GM23338 (cell line): ENCODE measurements at regions not wholly inside any gene's neighbourhood (a gene's known extent, or its start where the extent isn't known, plus 50 kb on each side); places are given as distances from the start of the nearest gene placed in this dataset.

Experiments
- ATAC-seq: fragments of 200-7000 bp; cut with Tn5 transposase; 3 replicates; pipeline ENCODE4 v1.9.1; 2020
- DNase-seq: peaks from one replicate; pipeline ENCODE4 v3.0.0-alpha.2; 2015; ENCODE audit warnings: low spot score
- H2AFZ ChIP-seq: fragments of 200-600 bp; sonication (generic); 2 replicates; pipeline ENCODE4 v1.8.0; 2016; ENCODE audit warnings: antibody characterized with exemption, mild to moderate bottlenecking, moderate library complexity
- H3F3A ChIP-seq: fragments of 200-600 bp; sonication (generic); replicated peaks from 2 replicates; pipeline ENCODE4 v1.8.0; 2017; ENCODE audit warnings: antibody characterized with exemption, mixed run types, low read depth
- H3K27ac ChIP-seq: fragments of 200-600 bp; sonication (generic); 2 replicates; pipeline ENCODE4 v1.6.1; 2016; ENCODE audit warnings: low read depth
- H3K27me3 ChIP-seq: fragments of 200-600 bp; sonication (generic); 2 replicates; pipeline ENCODE4 v1.8.0; 2016; ENCODE audit warnings: mild to moderate bottlenecking, mixed run types, moderate library complexity; ENCODE audit not compliant: insufficient read depth
- H3K36me3 ChIP-seq: fragments of 200-600 bp; sonication (generic); 2 replicates; pipeline ENCODE4 v1.8.0; 2016; ENCODE audit warnings: mild to moderate bottlenecking; ENCODE audit not compliant: insufficient read depth
- H3K4me1 ChIP-seq: fragments of 200-600 bp; sonication (generic); 2 replicates; pipeline ENCODE4 v1.8.0; 2016; ENCODE audit warnings: mild to moderate bottlenecking, moderate library complexity; ENCODE audit not compliant: insufficient read depth
- H3K4me2 ChIP-seq: fragments of 200-600 bp; sonication (generic); 2 replicates; pipeline ENCODE4 v1.7.1; 2017; ENCODE audit warnings: mixed run types
- H3K4me3 ChIP-seq: fragments of 200-600 bp; sonication (generic); 2 replicates; pipeline ENCODE4 v1.6.1; 2016; ENCODE audit warnings: mixed run types
- H3K79me2 ChIP-seq: fragments of 200-600 bp; sonication (generic); replicated peaks from 2 replicates; pipeline ENCODE4 v1.8.0; 2017; ENCODE audit warnings: mild to moderate bottlenecking; ENCODE audit not compliant: insufficient read depth
- H3K9me2 ChIP-seq: fragments of 200-600 bp; sonication (generic); 2 replicates; pipeline ENCODE4 v1.8.0; 2017; ENCODE audit not compliant: insufficient read depth
- H4K20me1 ChIP-seq: fragments of 200-600 bp; sonication (generic); replicated peaks from 2 replicates; pipeline ENCODE4 v1.8.0; 2017; ENCODE audit warnings: mild to moderate bottlenecking; ENCODE audit not compliant: insufficient read depth
- H3K27ac Mint-ChIP-seq: 2 replicates; pipeline ENCODE4 v1.8.0; 2020; ENCODE audit warnings: inconsistent platforms, mild to moderate bottlenecking, moderate library complexity, mixed read lengths
- H3K27me3 Mint-ChIP-seq: 3 replicates; pipeline ENCODE4 v1.8.0; 2022; ENCODE audit warnings: low read depth, mild to moderate bottlenecking, moderate library complexity, mixed read lengths, inconsistent platforms; ENCODE audit not compliant: insufficient read depth, poor library complexity
- H3K36me3 Mint-ChIP-seq: 3 replicates; pipeline ENCODE4 v1.8.0; 2021; ENCODE audit warnings: low read depth, mild to moderate bottlenecking, inconsistent platforms, moderate library complexity, mixed read lengths
- H3K4me1 Mint-ChIP-seq: 3 replicates; pipeline ENCODE4 v1.8.0; 2020; ENCODE audit warnings: mild to moderate bottlenecking, inconsistent platforms, mixed read lengths
- H3K4me3 Mint-ChIP-seq: 3 replicates; pipeline ENCODE4 v1.8.0; 2021; ENCODE audit warnings: moderate library complexity, mild to moderate bottlenecking, inconsistent platforms, mixed read lengths
- H3K9me3 Mint-ChIP-seq: 3 replicates; pipeline ENCODE4 v1.8.0; 2020; ENCODE audit warnings: moderate library complexity, mild to moderate bottlenecking, inconsistent platforms, mixed read lengths
- CREB1 ChIP-seq: fragments of 250-450 bp; sonication (Bioruptor Pico); IDR thresholded peaks from 2 replicates; pipeline ENCODE4 v1.5.0; 2020; ENCODE audit warnings: low read depth, mild to moderate bottlenecking, moderate library complexity
- EZH2 ChIP-seq: fragments of 200-600 bp; sonication (generic); IDR thresholded peaks from one replicate; pipeline ENCODE4 v1.8.0; 2017; ENCODE audit warnings: antibody characterized with exemption, mild to moderate bottlenecking, low read depth; ENCODE audit not compliant: unreplicated experiment
- EZH2phosphoT487 ChIP-seq: fragments of 200-600 bp; sonication (generic); IDR thresholded peaks from one replicate; pipeline ENCODE4 v1.8.1; 2018; ENCODE audit warnings: antibody characterized with exemption; ENCODE audit not compliant: unreplicated experiment
- JUNB ChIP-seq: IDR thresholded peaks from one replicate; pipeline ENCODE4 v1.6.1; 2016; ENCODE audit warnings: antibody characterized with exemption; ENCODE audit not compliant: unreplicated experiment
- NANOG ChIP-seq: IDR thresholded peaks from 2 replicates; pipeline ENCODE4 v1.6.1; 2016; ENCODE audit warnings: antibody characterized with exemption, borderline replicate concordance
- POLR2AphosphoS5 ChIP-seq: IDR thresholded peaks from 2 replicates; pipeline ENCODE4 v1.6.1; 2016; ENCODE audit warnings: antibody characterized with exemption, low read depth
- STAT1 ChIP-seq: IDR thresholded peaks from one replicate; pipeline ENCODE4 v1.6.1; 2016; ENCODE audit warnings: antibody characterized with exemption; ENCODE audit not compliant: unreplicated experiment
- ZNF114 ChIP-seq: fragments of 250-450 bp; sonication (Bioruptor Pico); IDR thresholded peaks from 2 replicates; pipeline ENCODE4 v1.5.0; 2020; ENCODE audit warnings: mild to moderate bottlenecking, moderate library complexity
- ZNF331 ChIP-seq: fragments of 250-450 bp; sonication (Bioruptor Pico); IDR thresholded peaks from 2 replicates; pipeline ENCODE4 v1.5.0; 2020; ENCODE audit warnings: low read depth, mild to moderate bottlenecking, moderate library complexity
- TF ChIP-seq, protein P1 (sequence below), 2 experiments: fragments of 200-600 bp in 1 of 2; sonication (generic) in 1 of 2; conservative IDR thresholded peaks; 2 replicates each; pipeline versions ENCODE4 v1.5.1 to v1.6.1; 2016 to 2017; ENCODE audit warnings: antibody characterized with exemption in 2 of 2, low read depth in 2 of 2, mild to moderate bottlenecking in 2 of 2, moderate library complexity in 1 of 2
- TF ChIP-seq, protein P2 (sequence below): IDR thresholded peaks from one replicate; pipeline ENCODE4 v1.6.1; 2018; ENCODE audit warnings: antibody characterized with exemption; ENCODE audit not compliant: unreplicated experiment
- TF ChIP-seq, protein P3 (sequence below): IDR thresholded peaks from 2 replicates; pipeline ENCODE4 v1.6.1; 2016; ENCODE audit warnings: antibody characterized with exemption
- TF ChIP-seq, protein P4 (sequence below): fragments of 250-450 bp; sonication (Bioruptor Pico); IDR thresholded peaks from 2 replicates; pipeline ENCODE4 v1.5.0; 2020; ENCODE audit warnings: mild to moderate bottlenecking, moderate library complexity

DNA sequence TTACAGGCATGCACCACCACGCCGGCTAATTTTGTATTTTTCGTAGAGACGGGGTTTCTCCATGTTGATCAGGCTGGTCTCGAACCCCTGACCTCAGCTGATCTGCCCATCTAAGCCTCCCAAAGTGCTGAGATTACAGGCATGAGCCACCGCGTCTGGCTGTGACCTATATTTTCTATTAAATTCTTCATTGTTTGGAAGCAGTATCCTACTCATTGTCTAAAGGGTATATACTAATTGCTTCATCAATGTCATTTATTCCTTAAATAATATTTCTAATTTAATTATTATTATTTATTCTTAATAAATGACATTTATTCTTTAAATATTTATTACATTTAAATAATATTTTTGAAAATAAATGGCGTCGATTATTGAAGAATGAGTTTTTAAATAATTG lies 817.3 kb upstream of the API5 start:
- ATAC-seq: no peak
- Mint-ChIP-seq H3K9me3 (peaks cover 61% of the 10 kb centered on the region), H3K36me3 (peaks cover 2% of the 10 kb centered on the region; the same call in 1 of the 3 replicates), H3K4me3 (no peak overlapping the region), H3K27ac (no peak overlapping the region), H3K27me3 (peaks cover 2% of the 10 kb centered on the region), H3K4me1 (no peaks in the 10 kb centered on the region)
- no peak overlapping the region for H3K4me3 ChIP-seq
- H3K4me2 ChIP-seq: no peak overlapping the region
- no peak overlapping the region for H2AFZ ChIP-seq
- H3K9me2 ChIP-seq: no peaks in the 10 kb centered on the region; the same call in 1 of the 2 replicates
- H4K20me1 ChIP-seq: no peaks in the 10 kb centered on the region
- no peak overlapping the region for H3K27ac ChIP-seq
- TF ChIP-seq EZH2phosphoT487 (no peak), ZNF114 (CRISPR knock-in tag) (no peak), CREB1 (CRISPR knock-in tag) (no peak), POLR2AphosphoS5 (no peak), EZH2 (no peak), ZNF331 (CRISPR knock-in tag) (no peak), STAT1 (no peak), JUNB (no peak), NANOG (no peak)
- TF ChIP-seq, protein P1, sequence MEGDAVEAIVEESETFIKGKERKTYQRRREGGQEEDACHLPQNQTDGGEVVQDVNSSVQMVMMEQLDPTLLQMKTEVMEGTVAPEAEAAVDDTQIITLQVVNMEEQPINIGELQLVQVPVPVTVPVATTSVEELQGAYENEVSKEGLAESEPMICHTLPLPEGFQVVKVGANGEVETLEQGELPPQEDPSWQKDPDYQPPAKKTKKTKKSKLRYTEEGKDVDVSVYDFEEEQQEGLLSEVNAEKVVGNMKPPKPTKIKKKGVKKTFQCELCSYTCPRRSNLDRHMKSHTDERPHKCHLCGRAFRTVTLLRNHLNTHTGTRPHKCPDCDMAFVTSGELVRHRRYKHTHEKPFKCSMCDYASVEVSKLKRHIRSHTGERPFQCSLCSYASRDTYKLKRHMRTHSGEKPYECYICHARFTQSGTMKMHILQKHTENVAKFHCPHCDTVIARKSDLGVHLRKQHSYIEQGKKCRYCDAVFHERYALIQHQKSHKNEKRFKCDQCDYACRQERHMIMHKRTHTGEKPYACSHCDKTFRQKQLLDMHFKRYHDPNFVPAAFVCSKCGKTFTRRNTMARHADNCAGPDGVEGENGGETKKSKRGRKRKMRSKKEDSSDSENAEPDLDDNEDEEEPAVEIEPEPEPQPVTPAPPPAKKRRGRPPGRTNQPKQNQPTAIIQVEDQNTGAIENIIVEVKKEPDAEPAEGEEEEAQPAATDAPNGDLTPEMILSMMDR (conservative IDR thresholded peaks at IDR 0.05; ENCODE audit: low read depth in 2 of 2): no peak
- TF ChIP-seq, protein P2, sequence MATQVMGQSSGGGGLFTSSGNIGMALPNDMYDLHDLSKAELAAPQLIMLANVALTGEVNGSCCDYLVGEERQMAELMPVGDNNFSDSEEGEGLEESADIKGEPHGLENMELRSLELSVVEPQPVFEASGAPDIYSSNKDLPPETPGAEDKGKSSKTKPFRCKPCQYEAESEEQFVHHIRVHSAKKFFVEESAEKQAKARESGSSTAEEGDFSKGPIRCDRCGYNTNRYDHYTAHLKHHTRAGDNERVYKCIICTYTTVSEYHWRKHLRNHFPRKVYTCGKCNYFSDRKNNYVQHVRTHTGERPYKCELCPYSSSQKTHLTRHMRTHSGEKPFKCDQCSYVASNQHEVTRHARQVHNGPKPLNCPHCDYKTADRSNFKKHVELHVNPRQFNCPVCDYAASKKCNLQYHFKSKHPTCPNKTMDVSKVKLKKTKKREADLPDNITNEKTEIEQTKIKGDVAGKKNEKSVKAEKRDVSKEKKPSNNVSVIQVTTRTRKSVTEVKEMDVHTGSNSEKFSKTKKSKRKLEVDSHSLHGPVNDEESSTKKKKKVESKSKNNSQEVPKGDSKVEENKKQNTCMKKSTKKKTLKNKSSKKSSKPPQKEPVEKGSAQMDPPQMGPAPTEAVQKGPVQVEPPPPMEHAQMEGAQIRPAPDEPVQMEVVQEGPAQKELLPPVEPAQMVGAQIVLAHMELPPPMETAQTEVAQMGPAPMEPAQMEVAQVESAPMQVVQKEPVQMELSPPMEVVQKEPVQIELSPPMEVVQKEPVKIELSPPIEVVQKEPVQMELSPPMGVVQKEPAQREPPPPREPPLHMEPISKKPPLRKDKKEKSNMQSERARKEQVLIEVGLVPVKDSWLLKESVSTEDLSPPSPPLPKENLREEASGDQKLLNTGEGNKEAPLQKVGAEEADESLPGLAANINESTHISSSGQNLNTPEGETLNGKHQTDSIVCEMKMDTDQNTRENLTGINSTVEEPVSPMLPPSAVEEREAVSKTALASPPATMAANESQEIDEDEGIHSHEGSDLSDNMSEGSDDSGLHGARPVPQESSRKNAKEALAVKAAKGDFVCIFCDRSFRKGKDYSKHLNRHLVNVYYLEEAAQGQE: no peak
- TF ChIP-seq, protein P3, sequence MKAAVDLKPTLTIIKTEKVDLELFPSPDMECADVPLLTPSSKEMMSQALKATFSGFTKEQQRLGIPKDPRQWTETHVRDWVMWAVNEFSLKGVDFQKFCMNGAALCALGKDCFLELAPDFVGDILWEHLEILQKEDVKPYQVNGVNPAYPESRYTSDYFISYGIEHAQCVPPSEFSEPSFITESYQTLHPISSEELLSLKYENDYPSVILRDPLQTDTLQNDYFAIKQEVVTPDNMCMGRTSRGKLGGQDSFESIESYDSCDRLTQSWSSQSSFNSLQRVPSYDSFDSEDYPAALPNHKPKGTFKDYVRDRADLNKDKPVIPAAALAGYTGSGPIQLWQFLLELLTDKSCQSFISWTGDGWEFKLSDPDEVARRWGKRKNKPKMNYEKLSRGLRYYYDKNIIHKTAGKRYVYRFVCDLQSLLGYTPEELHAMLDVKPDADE: no peak
- TF ChIP-seq, protein P4, sequence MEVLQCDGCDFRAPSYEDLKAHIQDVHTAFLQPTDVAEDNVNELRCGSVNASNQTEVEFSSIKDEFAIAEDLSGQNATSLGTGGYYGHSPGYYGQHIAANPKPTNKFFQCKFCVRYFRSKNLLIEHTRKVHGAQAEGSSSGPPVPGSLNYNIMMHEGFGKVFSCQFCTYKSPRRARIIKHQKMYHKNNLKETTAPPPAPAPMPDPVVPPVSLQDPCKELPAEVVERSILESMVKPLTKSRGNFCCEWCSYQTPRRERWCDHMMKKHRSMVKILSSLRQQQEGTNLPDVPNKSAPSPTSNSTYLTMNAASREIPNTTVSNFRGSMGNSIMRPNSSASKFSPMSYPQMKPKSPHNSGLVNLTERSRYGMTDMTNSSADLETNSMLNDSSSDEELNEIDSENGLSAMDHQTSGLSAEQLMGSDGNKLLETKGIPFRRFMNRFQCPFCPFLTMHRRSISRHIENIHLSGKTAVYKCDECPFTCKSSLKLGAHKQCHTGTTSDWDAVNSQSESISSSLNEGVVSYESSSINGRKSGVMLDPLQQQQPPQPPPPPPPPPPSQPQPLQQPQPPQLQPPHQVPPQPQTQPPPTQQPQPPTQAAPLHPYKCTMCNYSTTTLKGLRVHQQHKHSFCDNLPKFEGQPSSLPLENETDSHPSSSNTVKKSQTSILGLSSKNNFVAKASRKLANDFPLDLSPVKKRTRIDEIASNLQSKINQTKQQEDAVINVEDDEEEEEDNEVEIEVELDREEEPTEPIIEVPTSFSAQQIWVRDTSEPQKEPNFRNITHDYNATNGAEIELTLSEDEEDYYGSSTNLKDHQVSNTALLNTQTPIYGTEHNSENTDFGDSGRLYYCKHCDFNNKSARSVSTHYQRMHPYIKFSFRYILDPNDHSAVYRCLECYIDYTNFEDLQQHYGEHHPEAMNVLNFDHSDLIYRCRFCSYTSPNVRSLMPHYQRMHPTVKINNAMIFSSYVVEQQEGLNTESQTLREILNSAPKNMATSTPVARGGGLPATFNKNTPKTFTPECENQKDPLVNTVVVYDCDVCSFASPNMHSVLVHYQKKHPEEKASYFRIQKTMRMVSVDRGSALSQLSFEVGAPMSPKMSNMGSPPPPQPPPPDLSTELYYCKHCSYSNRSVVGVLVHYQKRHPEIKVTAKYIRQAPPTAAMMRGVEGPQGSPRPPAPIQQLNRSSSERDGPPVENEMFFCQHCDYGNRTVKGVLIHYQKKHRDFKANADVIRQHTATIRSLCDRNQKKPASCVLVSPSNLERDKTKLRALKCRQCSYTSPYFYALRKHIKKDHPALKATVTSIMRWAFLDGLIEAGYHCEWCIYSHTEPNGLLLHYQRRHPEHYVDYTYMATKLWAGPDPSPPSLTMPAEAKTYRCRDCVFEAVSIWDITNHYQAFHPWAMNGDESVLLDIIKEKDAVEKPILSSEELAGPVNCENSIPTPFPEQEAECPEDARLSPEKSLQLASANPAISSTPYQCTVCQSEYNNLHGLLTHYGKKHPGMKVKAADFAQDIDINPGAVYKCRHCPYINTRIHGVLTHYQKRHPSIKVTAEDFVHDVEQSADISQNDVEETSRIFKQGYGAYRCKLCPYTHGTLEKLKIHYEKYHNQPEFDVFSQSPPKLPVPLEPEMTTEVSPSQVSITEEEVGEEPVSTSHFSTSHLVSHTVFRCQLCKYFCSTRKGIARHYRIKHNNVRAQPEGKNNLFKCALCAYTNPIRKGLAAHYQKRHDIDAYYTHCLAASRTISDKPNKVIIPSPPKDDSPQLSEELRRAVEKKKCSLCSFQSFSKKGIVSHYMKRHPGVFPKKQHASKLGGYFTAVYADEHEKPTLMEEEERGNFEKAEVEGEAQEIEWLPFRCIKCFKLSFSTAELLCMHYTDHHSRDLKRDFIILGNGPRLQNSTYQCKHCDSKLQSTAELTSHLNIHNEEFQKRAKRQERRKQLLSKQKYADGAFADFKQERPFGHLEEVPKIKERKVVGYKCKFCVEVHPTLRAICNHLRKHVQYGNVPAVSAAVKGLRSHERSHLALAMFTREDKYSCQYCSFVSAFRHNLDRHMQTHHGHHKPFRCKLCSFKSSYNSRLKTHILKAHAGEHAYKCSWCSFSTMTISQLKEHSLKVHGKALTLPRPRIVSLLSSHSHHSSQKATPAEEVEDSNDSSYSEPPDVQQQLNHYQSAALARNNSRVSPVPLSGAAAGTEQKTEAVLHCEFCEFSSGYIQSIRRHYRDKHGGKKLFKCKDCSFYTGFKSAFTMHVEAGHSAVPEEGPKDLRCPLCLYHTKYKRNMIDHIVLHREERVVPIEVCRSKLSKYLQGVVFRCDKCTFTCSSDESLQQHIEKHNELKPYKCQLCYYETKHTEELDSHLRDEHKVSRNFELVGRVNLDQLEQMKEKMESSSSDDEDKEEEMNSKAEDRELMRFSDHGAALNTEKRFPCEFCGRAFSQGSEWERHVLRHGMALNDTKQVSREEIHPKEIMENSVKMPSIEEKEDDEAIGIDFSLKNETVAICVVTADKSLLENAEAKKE (CRISPR knock-in tag): no peak
- no peaks in the 10 kb centered on the region for H3K36me3 ChIP-seq
- no peaks in the 10 kb centered on the region for H3K27me3 ChIP-seq
- H3F3A ChIP-seq: no peaks in the 10 kb centered on the region
- H3K79me2 ChIP-seq: no peaks in the 10 kb centered on the region
- no peak for DNase-seq
- H3K4me1 ChIP-seq: no peaks in the 10 kb centered on the region
